ENCODE measurements at regions not wholly inside any gene's neighbourhood (a gene's known extent, or its start where the extent isn't known, plus 50 kb on each side); places are given as distances from the start of the nearest gene placed in this dataset.

GRCh38 chr10:31602541-31603234 lies 283.7 kb downstream of the ZEB1 start:
- Histone ChIP-seq H2AFZ (ENCODE audit: control insufficient read depth, low read length) (peak overlapping the region; percentile 85), H3K79me2 (ENCODE audit: control insufficient read depth, insufficient read depth, low read length) (no peaks in the 10 kb centered on the region), H3K4me2 (ENCODE audit: control insufficient read depth, extremely low read depth, insufficient read depth, low read depth, low read length) (peak overlapping the region; percentile 89), H3K27me3 (ENCODE audit: control insufficient read depth, extremely low read depth, insufficient read depth, low read length) (peaks cover 3% of the 10 kb centered on the region), H3K4me1 (ENCODE audit: control insufficient read depth, extremely low read depth, insufficient read depth, low read length) (peaks cover 10% of the 10 kb centered on the region), H3K9ac (ENCODE audit: control insufficient read depth, extremely low read depth, insufficient read depth, low read length) (peak overlapping the region; percentile 69), H4K20me1 (ENCODE audit: control insufficient read depth, extremely low read depth, insufficient read depth, low read length) (no peaks in the 10 kb centered on the region), H3K9me3 (ENCODE audit: control insufficient read depth, low read depth, low read length) (no peaks in the 10 kb centered on the region), H3K27ac (ENCODE audit: control insufficient read depth, insufficient read depth, low read length) (peak overlapping the region; percentile 43), H3K36me3 (ENCODE audit: control insufficient read depth in 2 of 2, extremely low read depth in 1 of 2, insufficient read depth in 2 of 2, low read length in 2 of 2) (no peaks in the 10 kb centered on the region), H3K9me1 (ENCODE audit: control insufficient read depth, extremely low read depth, insufficient read depth, low read length) (peaks cover 3% of the 10 kb centered on the region), H3K4me3 (ENCODE audit: control insufficient read depth in 2 of 3, extremely low read depth in 1 of 3, insufficient read depth in 2 of 3, low read depth in 1 of 3, low read length in 3 of 3) (peak overlapping the region; percentile 49 to 80 (median 68))
- FAIRE-seq (peak; percentile 51), DNase-seq (ENCODE audit: low read depth, low spot score) (peak; percentile 4)
- dilution Hi-C loops (cut with MboI; ENCODE audit: extremely low pct_ligation_motif_present, low sequenced_read_pairs), result no loop called here
- no peak for TF ChIP-seq EZH2 (IDR thresholded peaks at IDR 0.05; ENCODE audit: low read length)
- TF ChIP-seq CTCF (optimal IDR thresholded peaks at IDR 0.05 in 1 of 3, IDR thresholded peaks at IDR 0.05 in 1 of 3, conservative IDR thresholded peaks at IDR 0.05 in 1 of 3; ENCODE audit: extremely low read depth in 1 of 3, insufficient read depth in 2 of 3, low read length in 3 of 3), result no peak

- H3K27me3 ChIP-seq (ENCODE audit: control insufficient read depth, extremely low read depth, insufficient read depth, low read length), result peaks cover 3% of the 10 kb centered on the region
- FAIRE-seq (no peak), DNase-seq (ENCODE audit: low read depth, low spot score) (no peak)
- no peak overlapping the region for H3K4me3 ChIP-seq (ENCODE audit: control insufficient read depth in 2 of 3, extremely low read depth in 1 of 3, insufficient read depth in 2 of 3, low read depth in 1 of 3, low read length in 3 of 3)
- no peak overlapping the region for H2AFZ ChIP-seq (ENCODE audit: control insufficient read depth, low read length)
- TF ChIP-seq EZH2 (IDR thresholded peaks at IDR 0.05; ENCODE audit: low read length), result no peak
- no peaks in the 10 kb centered on the region for H3K79me2 ChIP-seq (ENCODE audit: control insufficient read depth, insufficient read depth, low read length)
- no peaks in the 10 kb centered on the region for H3K36me3 ChIP-seq (ENCODE audit: control insufficient read depth in 2 of 2, extremely low read depth in 1 of 2, insufficient read depth in 2 of 2, low read length in 2 of 2)
- H3K4me1 ChIP-seq (ENCODE audit: control insufficient read depth, extremely low read depth, insufficient read depth, low read length), result peaks cover 10% of the 10 kb centered on the region
- peaks cover 3% of the 10 kb centered on the region for H3K9me1 ChIP-seq (ENCODE audit: control insufficient read depth, extremely low read depth, insufficient read depth, low read length)
- no peaks in the 10 kb centered on the region for H3K9me3 ChIP-seq (ENCODE audit: control insufficient read depth, low read depth, low read length)
- no peak overlapping the region for H3K9ac ChIP-seq (ENCODE audit: control insufficient read depth, extremely low read depth, insufficient read depth, low read length)
- H3K4me2 ChIP-seq (ENCODE audit: control insufficient read depth, extremely low read depth, insufficient read depth, low read depth, low read length), result no peak overlapping the region
- dilution Hi-C loops (cut with MboI; ENCODE audit: extremely low pct_ligation_motif_present, low sequenced_read_pairs), result no loop called here
- H4K20me1 ChIP-seq (ENCODE audit: control insufficient read depth, extremely low read depth, insufficient read depth, low read length), result no peaks in the 10 kb centered on the region
- no peak overlapping the region for H3K27ac ChIP-seq (ENCODE audit: control insufficient read depth, insufficient read depth, low read length)
Measured at GRCh38 chr10:31601136-31601535, 282.1 kb downstream of the ZEB1 start.
